ENCODE measurements at regions not wholly inside any gene's neighbourhood (a gene's known extent, or its start where the extent isn't known, plus 50 kb on each side); places are given as distances from the start of the nearest gene placed in this dataset.

DNA sequence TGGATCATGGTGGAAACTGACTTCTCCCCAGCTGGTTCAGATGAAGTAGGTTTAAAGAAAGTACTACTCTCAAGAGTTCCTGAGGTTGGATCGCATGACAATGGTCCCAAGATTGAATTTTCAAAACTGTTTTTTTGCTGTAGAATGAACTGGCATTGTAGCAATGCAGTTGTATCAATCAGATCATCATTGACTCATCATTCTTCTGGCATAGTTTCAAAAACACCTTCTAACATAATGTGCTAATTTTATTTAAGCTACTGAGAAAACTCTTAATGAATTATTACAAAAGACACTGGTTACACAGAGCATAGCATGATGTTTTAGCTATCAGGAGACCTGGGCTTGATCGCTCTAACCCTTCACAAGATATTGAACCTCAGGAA lies 384.5 kb upstream of the DCN start:
- H3K9me3 ChIP-seq (ENCODE audit: low read depth, low read length, poor library complexity, severe bottlenecking) = no peaks in the 10 kb centered on the region
- POLR2A ChIA-PET (ENCODE audit: low non-redundant PET) = no interaction called here
- TF ChIP-seq EZH2 (IDR thresholded peaks at IDR 0.05; ENCODE audit: borderline replicate concordance, low read depth, low read length, poor library complexity, severe bottlenecking) = no peak
- TF ChIP-seq, protein P1, sequence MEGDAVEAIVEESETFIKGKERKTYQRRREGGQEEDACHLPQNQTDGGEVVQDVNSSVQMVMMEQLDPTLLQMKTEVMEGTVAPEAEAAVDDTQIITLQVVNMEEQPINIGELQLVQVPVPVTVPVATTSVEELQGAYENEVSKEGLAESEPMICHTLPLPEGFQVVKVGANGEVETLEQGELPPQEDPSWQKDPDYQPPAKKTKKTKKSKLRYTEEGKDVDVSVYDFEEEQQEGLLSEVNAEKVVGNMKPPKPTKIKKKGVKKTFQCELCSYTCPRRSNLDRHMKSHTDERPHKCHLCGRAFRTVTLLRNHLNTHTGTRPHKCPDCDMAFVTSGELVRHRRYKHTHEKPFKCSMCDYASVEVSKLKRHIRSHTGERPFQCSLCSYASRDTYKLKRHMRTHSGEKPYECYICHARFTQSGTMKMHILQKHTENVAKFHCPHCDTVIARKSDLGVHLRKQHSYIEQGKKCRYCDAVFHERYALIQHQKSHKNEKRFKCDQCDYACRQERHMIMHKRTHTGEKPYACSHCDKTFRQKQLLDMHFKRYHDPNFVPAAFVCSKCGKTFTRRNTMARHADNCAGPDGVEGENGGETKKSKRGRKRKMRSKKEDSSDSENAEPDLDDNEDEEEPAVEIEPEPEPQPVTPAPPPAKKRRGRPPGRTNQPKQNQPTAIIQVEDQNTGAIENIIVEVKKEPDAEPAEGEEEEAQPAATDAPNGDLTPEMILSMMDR (conservative IDR thresholded peaks at IDR 0.05; ENCODE audit: low read depth, low read length) = no peak
- no peak overlapping the region for H3K27ac ChIP-seq (ENCODE audit: low read depth, low read length, poor library complexity, severe bottlenecking)
- no TSS peak for BruUV-seq (replicated peaks)
- intact Hi-C loops (cut with micrococcal nuclease; ENCODE audit: unreplicated experiment) = no loop called here
- peaks cover under 1% of the 10 kb centered on the region for H3K27me3 ChIP-seq (replicated peaks; ENCODE audit: insufficient read depth, low read depth, low read length, poor library complexity)
- CTCF ChIA-PET = no interaction called here
- no peak for DNase-seq (ENCODE audit: low spot score)
- H3K36me3 ChIP-seq (ENCODE audit: insufficient read depth, low read length, poor library complexity, severe bottlenecking) = no peaks in the 10 kb centered on the region
- H3K4me3 ChIP-seq (ENCODE audit: low read depth, low read length, poor library complexity, severe bottlenecking) = no peak overlapping the region
- H3K4me1 ChIP-seq (ENCODE audit: insufficient read depth, low read length, poor library complexity, severe bottlenecking) = no peaks in the 10 kb centered on the region

DNA sequence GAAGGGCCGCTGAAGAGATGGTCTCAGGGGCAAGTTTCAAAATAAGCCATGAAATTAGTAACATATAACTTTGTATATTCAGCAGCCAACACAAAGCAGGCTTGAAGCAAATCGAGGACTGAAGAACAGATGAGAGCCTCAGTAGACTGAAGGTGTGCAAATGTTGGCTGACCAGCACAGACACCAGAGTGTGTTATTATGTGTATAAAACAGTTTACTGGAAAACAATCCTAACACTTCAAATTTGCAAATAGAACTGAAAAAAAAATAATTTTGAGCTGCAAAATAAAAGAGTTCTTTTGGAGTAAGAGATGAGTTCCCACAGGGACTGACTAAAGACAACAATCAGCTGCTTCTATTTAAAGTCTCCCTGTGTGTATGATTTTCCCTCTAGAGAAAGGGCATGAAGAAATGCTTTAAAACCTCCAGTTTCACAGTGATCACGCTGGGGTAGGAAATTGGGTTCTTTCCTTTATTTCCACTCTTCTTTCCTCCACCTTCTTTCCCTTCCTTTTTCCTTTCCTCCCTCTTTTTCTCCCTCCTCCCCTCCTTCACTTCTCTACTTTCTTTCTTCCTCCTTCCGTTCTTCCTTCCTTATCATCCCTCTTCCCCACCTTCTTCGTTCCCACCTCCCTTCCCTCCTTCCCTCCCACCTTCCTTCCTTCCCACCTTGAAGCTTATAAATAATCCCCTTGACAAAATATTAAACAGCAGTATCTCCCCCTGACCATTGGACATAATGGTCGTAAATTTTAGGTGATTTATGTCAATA lies 383.9 kb upstream of the DCN start:
- POLR2A ChIA-PET (ENCODE audit: low non-redundant PET) = no interaction called here
- H3K36me3 ChIP-seq (ENCODE audit: insufficient read depth, low read length, poor library complexity, severe bottlenecking) = no peaks in the 10 kb centered on the region
- H3K9me3 ChIP-seq (ENCODE audit: low read depth, low read length, poor library complexity, severe bottlenecking) = no peaks in the 10 kb centered on the region
- CTCF ChIA-PET = no interaction called here
- H3K27ac ChIP-seq (ENCODE audit: low read depth, low read length, poor library complexity, severe bottlenecking) = no peak overlapping the region
- no peaks in the 10 kb centered on the region for H3K4me1 ChIP-seq (ENCODE audit: insufficient read depth, low read length, poor library complexity, severe bottlenecking)
- intact Hi-C loops (cut with micrococcal nuclease; ENCODE audit: unreplicated experiment) = no loop called here
- no peak for DNase-seq (ENCODE audit: low spot score)
- H3K4me3 ChIP-seq (ENCODE audit: low read depth, low read length, poor library complexity, severe bottlenecking) = no peak overlapping the region
- no peak for TF ChIP-seq EZH2 (IDR thresholded peaks at IDR 0.05; ENCODE audit: borderline replicate concordance, low read depth, low read length, poor library complexity, severe bottlenecking)
- TF ChIP-seq, protein P1 (conservative IDR thresholded peaks at IDR 0.05; ENCODE audit: low read depth, low read length) = no peak
- H3K27me3 ChIP-seq (replicated peaks; ENCODE audit: insufficient read depth, low read depth, low read length, poor library complexity) = no peaks in the 10 kb centered on the region
- no TSS peak for BruUV-seq (replicated peaks)

DNA sequence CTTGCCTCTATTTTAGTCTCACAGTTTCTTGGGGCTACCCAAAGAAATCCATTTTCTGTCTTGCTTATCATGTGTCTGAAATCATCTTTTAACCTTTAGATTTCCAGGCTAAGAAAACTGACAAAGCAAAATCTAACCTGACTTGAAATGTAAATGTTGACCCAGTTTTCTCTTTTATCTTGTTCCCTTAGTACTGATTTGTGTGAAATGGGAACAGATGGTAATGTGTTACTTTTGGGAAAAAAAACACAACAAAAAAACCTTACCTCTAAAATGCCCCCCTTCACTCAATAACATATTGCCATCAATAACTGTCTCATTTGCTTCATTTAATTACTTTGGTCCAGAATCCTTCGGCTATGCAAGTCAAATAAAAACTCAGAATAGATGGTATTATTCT lies 383.2 kb upstream of the DCN start:
- DNase-seq (ENCODE audit: low spot score) = no peak
- TF ChIP-seq EZH2 (IDR thresholded peaks at IDR 0.05; ENCODE audit: borderline replicate concordance, low read depth, low read length, poor library complexity, severe bottlenecking) = no peak
- TF ChIP-seq, protein P1 (conservative IDR thresholded peaks at IDR 0.05; ENCODE audit: low read depth, low read length) = no peak
- no peaks in the 10 kb centered on the region for H3K27me3 ChIP-seq (replicated peaks; ENCODE audit: insufficient read depth, low read depth, low read length, poor library complexity)
- intact Hi-C loops (cut with micrococcal nuclease; ENCODE audit: unreplicated experiment) = no loop called here
- ChIA-PET POLR2A (ENCODE audit: low non-redundant PET) (no interaction called here), CTCF (no interaction called here)
- BruUV-seq (replicated peaks) = no TSS peak
- H3K9me3 ChIP-seq (ENCODE audit: low read depth, low read length, poor library complexity, severe bottlenecking) = no peaks in the 10 kb centered on the region
- no peaks in the 10 kb centered on the region for H3K36me3 ChIP-seq (ENCODE audit: insufficient read depth, low read length, poor library complexity, severe bottlenecking)
- no peak overlapping the region for H3K4me3 ChIP-seq (ENCODE audit: low read depth, low read length, poor library complexity, severe bottlenecking)
- H3K4me1 ChIP-seq (ENCODE audit: insufficient read depth, low read length, poor library complexity, severe bottlenecking) = no peaks in the 10 kb centered on the region
- no peak overlapping the region for H3K27ac ChIP-seq (ENCODE audit: low read depth, low read length, poor library complexity, severe bottlenecking)

All from A673 (cell line).